IMR-90 (cell line): ENCODE measurements at regions not wholly inside any gene's neighbourhood (a gene's known extent, or its start where the extent isn't known, plus 50 kb on each side); places are given as distances from the start of the nearest gene placed in this dataset.

Experiments
- ATAC-seq: fragments of 200-7000 bp; cut with Tn5 transposase; 2 replicates; pipeline ENCODE4 v1.9.1; 2020; ENCODE audit warnings: low read depth, mild to moderate bottlenecking, moderate library complexity
- BruUV-seq: library from RNA; stranded (reverse); fragments of 400-500 nt; replicated peaks from 2 replicates; lab custom pipeline; 2021; lab: Mats Ljungman, UMichigan
- CTCF ChIA-PET: fragments of 300-600 bp; formaldehyde crosslinking; extraction: SDS; loops from one replicate; lab custom pipeline; 2021; ENCODE audit warnings: antibody characterized with exemption; lab: Yijun Ruan, JAX
- POLR2A ChIA-PET: fragments of 300-600 bp; sonication (Branson Sonifier 250); formaldehyde crosslinking; loops from one replicate; lab custom pipeline; 2022; ENCODE audit warnings: antibody characterized with exemption; ENCODE audit not compliant: unreplicated experiment; lab: Charles Lee
- DNase-seq: peaks from one replicate; pipeline ENCODE4 v3.0.0; 2013
- H2AFZ ChIP-seq: replicated peaks from 2 replicates; pipeline ENCODE3; 2013; ENCODE audit warnings: low read length, mild to moderate bottlenecking; ENCODE audit not compliant: poor library complexity
- H2AK5ac ChIP-seq: 2 replicates; pipeline ENCODE4 v1.6.1; 2013; ENCODE audit warnings: low read depth, low read length, inconsistent platforms
- H2AK9ac ChIP-seq: replicated peaks from 2 replicates; pipeline ENCODE3; 2013; ENCODE audit warnings: mild to moderate bottlenecking, low read depth, low read length, moderate library complexity; ENCODE audit not compliant: poor library complexity
- H2BK120ac ChIP-seq: 2 replicates; pipeline ENCODE4 v1.6.1; 2013; ENCODE audit warnings: low read depth, low read length, inconsistent platforms
- H2BK15ac ChIP-seq: 3 replicates; pipeline ENCODE4 v1.6.1; 2013; ENCODE audit warnings: low read depth, low read length, inconsistent platforms
- H2BK20ac ChIP-seq: 2 replicates; pipeline ENCODE4 v1.6.1; 2013; ENCODE audit warnings: low read depth, mild to moderate bottlenecking, inconsistent platforms, low read length, moderate library complexity
- H2BK5ac ChIP-seq: 2 replicates; pipeline ENCODE4 v1.6.1; 2013; ENCODE audit warnings: mild to moderate bottlenecking, low read depth, low read length, inconsistent platforms; ENCODE audit not compliant: poor library complexity, severe bottlenecking
- H3K14ac ChIP-seq: replicated peaks from 2 replicates; pipeline ENCODE4 v1.6.1; 2013; ENCODE audit warnings: low read depth, low read length, inconsistent platforms
- H3K18ac ChIP-seq: 2 replicates; pipeline ENCODE4 v1.6.1; 2013; ENCODE audit warnings: low read depth, low read length, control low read depth
- H3K23ac ChIP-seq: 2 replicates; pipeline ENCODE4 v1.6.1; 2013; ENCODE audit warnings: low read depth, low read length, inconsistent platforms
- H3K27ac ChIP-seq: 2 replicates; pipeline ENCODE4 v1.5.1; 2013; ENCODE audit warnings: mild to moderate bottlenecking, control low read depth, low read length; ENCODE audit not compliant: insufficient read depth
- H3K27me3 ChIP-seq: 2 replicates; pipeline ENCODE4 v1.6.1; 2013; ENCODE audit warnings: low read length; ENCODE audit not compliant: control insufficient read depth, insufficient read depth
- H3K36me3 ChIP-seq: 2 replicates; pipeline ENCODE4 v1.6.1; 2013; ENCODE audit warnings: low read length, mixed read lengths; ENCODE audit not compliant: control insufficient read depth, insufficient read depth
- H3K4ac ChIP-seq: 2 replicates; pipeline ENCODE4 v1.6.1; 2013; ENCODE audit warnings: low read depth, low read length, inconsistent platforms
- H3K4me1 ChIP-seq: 2 replicates; pipeline ENCODE4 v1.6.1; 2013; ENCODE audit warnings: low read length, mixed read lengths; ENCODE audit not compliant: control insufficient read depth, insufficient read depth
- H3K4me2 ChIP-seq: 2 replicates; pipeline ENCODE4 v1.6.1; 2013; ENCODE audit warnings: low read depth, mild to moderate bottlenecking, control low read depth, low read length, moderate library complexity
- H3K4me3 ChIP-seq: 2 replicates; pipeline ENCODE4 v1.5.1; 2013; ENCODE audit warnings: low read depth, mild to moderate bottlenecking, control low read depth, low read length, moderate library complexity; ENCODE audit not compliant: insufficient read depth
- H3K56ac ChIP-seq: 2 replicates; pipeline ENCODE4 v1.6.1; 2013; ENCODE audit warnings: low read length, inconsistent platforms; ENCODE audit not compliant: insufficient read depth; ENCODE audit errors: extremely low read depth
- H3K79me1 ChIP-seq, 2 experiments: 2 replicates each; pipeline ENCODE4 v1.6.1; 2013; ENCODE audit warnings: low read length in 2 of 2, inconsistent platforms in 1 of 2, low read depth in 1 of 2
- H3K9ac ChIP-seq: 2 replicates; pipeline ENCODE4 v1.6.1; 2013; ENCODE audit warnings: low read depth, low read length, control low read depth
- H3K9me1 ChIP-seq: 2 replicates; pipeline ENCODE4 v1.6.1; 2013; ENCODE audit warnings: low read length, inconsistent platforms; ENCODE audit not compliant: insufficient read depth
- H3K9me3 ChIP-seq: 2 replicates; pipeline ENCODE4 v1.6.1; 2013; ENCODE audit warnings: low read length; ENCODE audit not compliant: control insufficient read depth, insufficient read depth
- H4K20me1 ChIP-seq: 2 replicates; pipeline ENCODE4 v1.6.1; 2013; ENCODE audit warnings: low read length, inconsistent platforms; ENCODE audit not compliant: insufficient read depth
- H4K5ac ChIP-seq: 2 replicates; pipeline ENCODE4 v1.6.1; 2013; ENCODE audit warnings: mild to moderate bottlenecking, low read depth, low read length, control low read depth
- H4K8ac ChIP-seq, 2 experiments: 2 replicates each; pipeline ENCODE4 v1.6.1; 2013; ENCODE audit warnings: low read depth in 2 of 2, low read length in 2 of 2, control low read depth in 1 of 2, inconsistent platforms in 1 of 2
- H4K91ac ChIP-seq: 2 replicates; pipeline ENCODE4 v1.6.1; 2013; ENCODE audit warnings: low read depth, low read length, inconsistent platforms; ENCODE audit not compliant: insufficient read depth
- CEBPB ChIP-seq: IDR thresholded peaks from 2 replicates; pipeline ENCODE4 v1.6.1; 2012; ENCODE audit warnings: low read depth, low read length, improper control_type of control experiment
- CHD1 ChIP-seq: IDR thresholded peaks from 2 replicates; pipeline ENCODE4 v1.6.1; 2012; ENCODE audit warnings: low read depth, low read length, improper control_type of control experiment
- MAFK ChIP-seq: IDR thresholded peaks from 2 replicates; pipeline ENCODE4 v1.6.1; 2012; ENCODE audit warnings: low read depth, low read length, improper control_type of control experiment
- MXI1 ChIP-seq: IDR thresholded peaks from 2 replicates; pipeline ENCODE4 v1.6.1; 2012; ENCODE audit warnings: low read depth, mild to moderate bottlenecking, low read length, moderate library complexity, borderline replicate concordance
- POLR2A ChIP-seq: IDR thresholded peaks from 2 replicates; pipeline ENCODE4 v1.6.1; 2012; ENCODE audit warnings: mild to moderate bottlenecking, low read depth, low read length
- WGBS, 2 experiments: methylation state at CpG; one replicate each; pipeline versions ENCODE4 v1.1.5 to v1.1.7; 2013; ENCODE audit warnings: missing lambda C conversion rate in 2 of 2; ENCODE audit not compliant: insufficient read length in 1 of 2; ENCODE audit errors: extremely low coverage in 2 of 2; 5-methylcytosine and 5-hydroxymethylcytosine counted together
- dilution Hi-C: fragments of 300-500 bp; cut with HindIII; formaldehyde crosslinking; loops from one replicate; pipeline ENCODE4 v1.14.3; 2018; ENCODE audit warnings: low sequenced_read_pairs; ENCODE audit not compliant: unreplicated experiment
- in situ Hi-C: fragments of 300-500 bp; cut with MboI; formaldehyde crosslinking; loops from 3 replicates; pipeline ENCODE4 v1.14.3; 2019; ENCODE audit warnings: low sequenced_read_pairs, inconsistent platforms, mixed read lengths
- intact Hi-C: fragments of 100-400 bp; cut with micrococcal nuclease; formaldehyde crosslinking; loops from 2 replicates; pipeline ENCODE4 v1.10.0; 2022
- TF ChIP-seq, protein P1 (sequence below): fragments of 150-350 bp; IDR thresholded peaks from 2 replicates; pipeline ENCODE4 v1.6.1; 2017; ENCODE audit warnings: mild to moderate bottlenecking, antibody characterized with exemption, low read length, low read depth

DNA sequence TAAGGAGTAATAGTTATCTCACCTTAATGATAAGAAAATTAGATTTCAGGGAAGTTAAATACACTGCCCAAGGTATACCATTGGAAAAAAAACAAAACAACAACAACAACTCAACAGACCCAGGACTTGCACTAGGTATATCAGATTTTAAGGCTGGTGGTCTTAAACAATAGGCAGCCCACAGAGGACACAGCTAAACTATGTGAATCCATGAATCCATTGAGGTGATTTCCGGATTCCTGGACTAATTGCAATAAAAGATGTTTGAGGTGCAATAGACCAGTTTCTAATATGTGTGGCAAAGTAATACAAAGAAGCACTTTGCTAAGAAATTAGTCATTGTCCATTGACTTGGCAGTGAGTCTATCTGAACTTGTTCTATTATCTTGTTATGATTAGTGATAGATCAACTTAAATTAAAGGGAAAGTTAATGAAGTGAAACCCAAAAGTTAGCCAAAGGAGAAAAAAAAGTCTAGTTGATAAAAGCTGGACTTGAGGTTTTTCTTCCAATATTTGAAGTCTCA is 60.9 kb upstream of the MAGI1 start:
- Histone ChIP-seq H2BK15ac (no peak overlapping the region), H4K8ac (no peak overlapping the region), H3K56ac (no peak overlapping the region), H3K9ac (no peak overlapping the region), H3K9me3 (peaks cover 7% of the 10 kb centered on the region), H4K5ac (no peak overlapping the region), H3K36me3 (no peaks in the 10 kb centered on the region), H3K27ac (no peak overlapping the region), H3K4me1 (peaks cover 7% of the 10 kb centered on the region), H3K27me3 (no peaks in the 10 kb centered on the region), H2BK5ac (no peak overlapping the region), H3K9me1 (peaks cover 6% of the 10 kb centered on the region), H2BK120ac (peak overlapping the region; percentile 13; the same call in 1 of the 2 replicates), H3K18ac (no peak overlapping the region; the same call in 1 of the 2 replicates), H3K4ac (peak overlapping the region; percentile 10; the same call in 1 of the 2 replicates), H2AFZ (no peak overlapping the region), H3K14ac (0 out of 2 replicates have a peak overlapping the region, but pooled peaks have one; percentile 16), H3K23ac (no peak overlapping the region), H2AK5ac (no peak overlapping the region), H2AK9ac (no peak overlapping the region), H3K4me3 (no peak overlapping the region), H2BK20ac (no peak overlapping the region), H3K4me2 (no peak overlapping the region), H4K20me1 (no peaks in the 10 kb centered on the region), H3K79me1 (no peaks in the 10 kb centered on the region), H4K91ac (no peak overlapping the region)
- in situ Hi-C loops = no loop called here
- no TSS peak for BruUV-seq
- TF ChIP-seq MXI1 (no peak), POLR2A (no peak), CEBPB (no peak), MAFK (no peak), CHD1 (no peak)
- TF ChIP-seq, protein P1, sequence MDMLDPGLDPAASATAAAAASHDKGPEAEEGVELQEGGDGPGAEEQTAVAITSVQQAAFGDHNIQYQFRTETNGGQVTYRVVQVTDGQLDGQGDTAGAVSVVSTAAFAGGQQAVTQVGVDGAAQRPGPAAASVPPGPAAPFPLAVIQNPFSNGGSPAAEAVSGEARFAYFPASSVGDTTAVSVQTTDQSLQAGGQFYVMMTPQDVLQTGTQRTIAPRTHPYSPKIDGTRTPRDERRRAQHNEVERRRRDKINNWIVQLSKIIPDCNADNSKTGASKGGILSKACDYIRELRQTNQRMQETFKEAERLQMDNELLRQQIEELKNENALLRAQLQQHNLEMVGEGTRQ = no peak
- intact Hi-C loops = no loop called here
- ATAC-seq (no peak), DNase-seq (no peak)
- no CpG with 5 or more reads among the region's 1 CpG for WGBS, 2 experiments
- CTCF ChIA-PET = no interaction called here
- dilution Hi-C loops = no loop called here
- POLR2A ChIA-PET = no interaction called here
